K562 (cell line): ENCODE measurements at regions not wholly inside any gene's neighbourhood (a gene's known extent, or its start where the extent isn't known, plus 50 kb on each side); places are given as distances from the start of the nearest gene placed in this dataset.

Experiments used
- ELF1 ChIP-seq: fragments of 200-800 bp; sonication (Bioruptor generic); IDR thresholded peaks from 2 replicates; pipeline ENCODE4 v1.6.1; 2016; ENCODE audit warnings: missing genetic modification characterization, missing compliant biosample characterization
- EZH2 ChIP-seq: IDR thresholded peaks from 2 replicates; pipeline ENCODE4 v1.6.1; 2012; ENCODE audit warnings: low read depth, mild to moderate bottlenecking, inconsistent platforms, low read length, borderline replicate concordance
- FOXP1 ChIP-seq: sonication (generic); formaldehyde crosslinking; IDR thresholded peaks from 2 replicates; pipeline ENCODE4 v1.8.0; 2022; ENCODE audit warnings: mild to moderate bottlenecking, missing genetic modification reagents
- GTF2F1 ChIP-seq: IDR thresholded peaks from 2 replicates; pipeline ENCODE4 v1.6.1; 2011; ENCODE audit warnings: low read depth, low read length, improper control_type of control experiment
- HNRNPUL1 ChIP-seq: fragments of 200-400 bp; formaldehyde crosslinking; IDR thresholded peaks from 2 replicates; pipeline ENCODE4 v1.6.1; 2017; ENCODE audit warnings: low read length
- POLR2A ChIP-seq: fragments of 450-650 bp; conservative IDR thresholded peaks from 2 replicates; pipeline ENCODE4 v1.6.1; 2016
- TFAP4 ChIP-seq: sonication (generic); formaldehyde crosslinking; IDR thresholded peaks from 2 replicates; pipeline ENCODE4 v1.8.0; 2022; ENCODE audit warnings: missing genetic modification reagents, mild to moderate bottlenecking, moderate library complexity, borderline replicate concordance
- TF ChIP-seq, protein P1 (sequence below), 3 experiments: IDR thresholded peaks in 2 of 3; conservative IDR thresholded peaks in 1 of 3; 2 replicates each; pipeline ENCODE4 v1.5.1; 2011 to 2012; ENCODE audit warnings: low read length in 3 of 3, mild to moderate bottlenecking in 3 of 3, control low read depth in 2 of 3, improper control_type of control experiment in 1 of 3, inconsistent platforms in 1 of 3, low read depth in 1 of 3, mixed read lengths in 1 of 3, moderate library complexity in 1 of 3; ENCODE audit not compliant: insufficient read depth in 2 of 3
- TF ChIP-seq, protein P2 (sequence below): fragments of 250-450 bp; sonication (Bioruptor Pico); IDR thresholded peaks from 2 replicates; pipeline ENCODE4 v1.4.0; 2020; ENCODE audit warnings: mild to moderate bottlenecking, moderate library complexity, borderline replicate concordance
- TF ChIP-seq, protein P3 (sequence below): fragments of 250-450 bp; sonication (Bioruptor Pico); IDR thresholded peaks from 2 replicates; pipeline ENCODE4 v1.8.0; 2022; ENCODE audit warnings: moderate library complexity, mild to moderate bottlenecking, inconsistent platforms

- TF ChIP-seq, protein P1, sequence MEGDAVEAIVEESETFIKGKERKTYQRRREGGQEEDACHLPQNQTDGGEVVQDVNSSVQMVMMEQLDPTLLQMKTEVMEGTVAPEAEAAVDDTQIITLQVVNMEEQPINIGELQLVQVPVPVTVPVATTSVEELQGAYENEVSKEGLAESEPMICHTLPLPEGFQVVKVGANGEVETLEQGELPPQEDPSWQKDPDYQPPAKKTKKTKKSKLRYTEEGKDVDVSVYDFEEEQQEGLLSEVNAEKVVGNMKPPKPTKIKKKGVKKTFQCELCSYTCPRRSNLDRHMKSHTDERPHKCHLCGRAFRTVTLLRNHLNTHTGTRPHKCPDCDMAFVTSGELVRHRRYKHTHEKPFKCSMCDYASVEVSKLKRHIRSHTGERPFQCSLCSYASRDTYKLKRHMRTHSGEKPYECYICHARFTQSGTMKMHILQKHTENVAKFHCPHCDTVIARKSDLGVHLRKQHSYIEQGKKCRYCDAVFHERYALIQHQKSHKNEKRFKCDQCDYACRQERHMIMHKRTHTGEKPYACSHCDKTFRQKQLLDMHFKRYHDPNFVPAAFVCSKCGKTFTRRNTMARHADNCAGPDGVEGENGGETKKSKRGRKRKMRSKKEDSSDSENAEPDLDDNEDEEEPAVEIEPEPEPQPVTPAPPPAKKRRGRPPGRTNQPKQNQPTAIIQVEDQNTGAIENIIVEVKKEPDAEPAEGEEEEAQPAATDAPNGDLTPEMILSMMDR (IDR thresholded peaks at IDR 0.05 in 2 of 3, conservative IDR thresholded peaks at IDR 0.05 in 1 of 3; ENCODE audit: insufficient read depth in 2 of 3, low read depth in 1 of 3, low read length in 3 of 3) = no peak
- TF ChIP-seq GTF2F1 (no peak), FOXP1 (CRISPR knock-in tag) (no peak), ELF1 (no peak), TFAP4 (CRISPR knock-in tag) (no peak), POLR2A (no peak), HNRNPUL1 (no peak), EZH2 (no peak)
- TF ChIP-seq, protein P2, sequence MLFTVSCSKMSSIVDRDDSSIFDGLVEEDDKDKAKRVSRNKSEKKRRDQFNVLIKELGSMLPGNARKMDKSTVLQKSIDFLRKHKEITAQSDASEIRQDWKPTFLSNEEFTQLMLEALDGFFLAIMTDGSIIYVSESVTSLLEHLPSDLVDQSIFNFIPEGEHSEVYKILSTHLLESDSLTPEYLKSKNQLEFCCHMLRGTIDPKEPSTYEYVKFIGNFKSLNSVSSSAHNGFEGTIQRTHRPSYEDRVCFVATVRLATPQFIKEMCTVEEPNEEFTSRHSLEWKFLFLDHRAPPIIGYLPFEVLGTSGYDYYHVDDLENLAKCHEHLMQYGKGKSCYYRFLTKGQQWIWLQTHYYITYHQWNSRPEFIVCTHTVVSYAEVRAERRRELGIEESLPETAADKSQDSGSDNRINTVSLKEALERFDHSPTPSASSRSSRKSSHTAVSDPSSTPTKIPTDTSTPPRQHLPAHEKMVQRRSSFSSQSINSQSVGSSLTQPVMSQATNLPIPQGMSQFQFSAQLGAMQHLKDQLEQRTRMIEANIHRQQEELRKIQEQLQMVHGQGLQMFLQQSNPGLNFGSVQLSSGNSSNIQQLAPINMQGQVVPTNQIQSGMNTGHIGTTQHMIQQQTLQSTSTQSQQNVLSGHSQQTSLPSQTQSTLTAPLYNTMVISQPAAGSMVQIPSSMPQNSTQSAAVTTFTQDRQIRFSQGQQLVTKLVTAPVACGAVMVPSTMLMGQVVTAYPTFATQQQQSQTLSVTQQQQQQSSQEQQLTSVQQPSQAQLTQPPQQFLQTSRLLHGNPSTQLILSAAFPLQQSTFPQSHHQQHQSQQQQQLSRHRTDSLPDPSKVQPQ = no peak
- TF ChIP-seq, protein P3, sequence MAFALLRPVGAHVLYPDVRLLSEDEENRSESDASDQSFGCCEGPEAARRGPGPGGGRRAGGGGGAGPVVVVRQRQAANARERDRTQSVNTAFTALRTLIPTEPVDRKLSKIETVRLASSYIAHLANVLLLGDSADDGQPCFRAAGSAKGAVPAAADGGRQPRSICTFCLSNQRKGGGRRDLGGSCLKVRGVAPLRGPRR = no peak
Observed at GRCh38 chr5:54841481-54841880, 143.9 kb downstream of the ESM1 start.
